ENCODE measurements at regions not wholly inside any gene's neighbourhood (a gene's known extent, or its start where the extent isn't known, plus 50 kb on each side); places are given as distances from the start of the nearest gene placed in this dataset.

DNA sequence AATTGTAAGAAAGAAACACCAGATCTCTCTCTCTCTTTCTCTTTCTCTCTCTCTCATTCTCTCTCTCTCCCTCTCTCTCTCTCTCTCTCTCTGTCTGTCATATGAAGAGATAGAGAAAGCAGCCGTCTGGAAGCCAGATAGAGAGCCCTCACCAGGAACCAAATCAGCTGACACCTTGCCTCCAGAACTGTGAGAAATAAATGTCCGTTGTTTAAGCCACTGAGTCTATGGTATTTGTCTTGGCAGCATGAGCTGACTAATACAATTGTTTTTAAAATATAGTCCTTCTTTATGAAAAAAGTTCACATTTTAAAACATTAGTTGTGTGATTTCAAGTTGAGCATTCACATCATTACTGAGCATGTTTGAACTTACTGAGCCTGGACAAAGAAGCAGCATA is 275.6 kb downstream of the CETN3 start (continued):
- no peak for TF ChIP-seq MAFK (IDR thresholded peaks at IDR 0.05; ENCODE audit: low read depth, low read length)
- no peak for TF ChIP-seq NANOG (IDR thresholded peaks at IDR 0.05; ENCODE audit: insufficient read depth, low read depth, low read length, poor library complexity, severe bottlenecking)
- TF ChIP-seq, protein P1, sequence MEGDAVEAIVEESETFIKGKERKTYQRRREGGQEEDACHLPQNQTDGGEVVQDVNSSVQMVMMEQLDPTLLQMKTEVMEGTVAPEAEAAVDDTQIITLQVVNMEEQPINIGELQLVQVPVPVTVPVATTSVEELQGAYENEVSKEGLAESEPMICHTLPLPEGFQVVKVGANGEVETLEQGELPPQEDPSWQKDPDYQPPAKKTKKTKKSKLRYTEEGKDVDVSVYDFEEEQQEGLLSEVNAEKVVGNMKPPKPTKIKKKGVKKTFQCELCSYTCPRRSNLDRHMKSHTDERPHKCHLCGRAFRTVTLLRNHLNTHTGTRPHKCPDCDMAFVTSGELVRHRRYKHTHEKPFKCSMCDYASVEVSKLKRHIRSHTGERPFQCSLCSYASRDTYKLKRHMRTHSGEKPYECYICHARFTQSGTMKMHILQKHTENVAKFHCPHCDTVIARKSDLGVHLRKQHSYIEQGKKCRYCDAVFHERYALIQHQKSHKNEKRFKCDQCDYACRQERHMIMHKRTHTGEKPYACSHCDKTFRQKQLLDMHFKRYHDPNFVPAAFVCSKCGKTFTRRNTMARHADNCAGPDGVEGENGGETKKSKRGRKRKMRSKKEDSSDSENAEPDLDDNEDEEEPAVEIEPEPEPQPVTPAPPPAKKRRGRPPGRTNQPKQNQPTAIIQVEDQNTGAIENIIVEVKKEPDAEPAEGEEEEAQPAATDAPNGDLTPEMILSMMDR (IDR thresholded peaks at IDR 0.05; ENCODE audit: control extremely low read depth in 1 of 3, insufficient read depth in 1 of 3, low read depth in 1 of 3, low read length in 3 of 3): no peak
- TF ChIP-seq CTBP2 (IDR thresholded peaks at IDR 0.05; ENCODE audit: borderline replicate concordance, insufficient read depth, insufficient read length, low read length): no peak
